Activated B cell treated with CpG ODN at 0.5 μM for 24 hours (primary cell): ENCODE measurements at regions not wholly inside any gene's neighbourhood (a gene's known extent, or its start where the extent isn't known, plus 50 kb on each side); places are given as distances from the start of the nearest gene placed in this dataset.

Source experiments
- ATAC-seq: fragments of 200-7000 bp; cut with Tn5 transposase; one replicate; pipeline ENCODE4 v1.10.0; 2021; ENCODE audit warnings: low read depth, mild to moderate bottlenecking, moderate library complexity
- CTCF ChIA-PET: fragments of 350-600 bp; sonication (Branson Sonifier 250); formaldehyde crosslinking; loops from one replicate; lab custom pipeline; 2021; ENCODE audit warnings: antibody characterized with exemption; lab: Charles Lee
- POLR2A ChIA-PET: fragments of 350-600 bp; sonication (Branson Sonifier 250); formaldehyde crosslinking; loops from one replicate; lab custom pipeline; 2021; ENCODE audit warnings: antibody characterized with exemption; lab: Charles Lee
- DNase-seq: peaks from one replicate; pipeline ENCODE4 v3.0.0; 2022
- H3K27ac Mint-ChIP-seq: one replicate; pipeline ENCODE4 v1.8.0; 2020; ENCODE audit warnings: mixed read lengths
- H3K27me3 Mint-ChIP-seq: one replicate; pipeline ENCODE4 v1.8.0; 2021; ENCODE audit warnings: mixed read lengths
- H3K36me3 Mint-ChIP-seq: one replicate; pipeline ENCODE4 v1.8.0; 2021; ENCODE audit warnings: low read depth, mixed read lengths
- H3K4me1 Mint-ChIP-seq: one replicate; pipeline ENCODE4 v1.8.0; 2021; ENCODE audit warnings: mixed read lengths
- H3K4me3 Mint-ChIP-seq: one replicate; pipeline ENCODE4 v1.8.0; 2020; ENCODE audit warnings: mild to moderate bottlenecking, mixed read lengths
- H3K9me3 Mint-ChIP-seq: one replicate; pipeline ENCODE4 v1.8.0; 2020; ENCODE audit warnings: mixed read lengths
- intact Hi-C: fragments of 100-400 bp; cut with micrococcal nuclease; formaldehyde crosslinking; loops from one replicate; pipeline ENCODE4 v1.15.1; 2024
- TF ChIP-seq, protein P1 (sequence below): fragments of 200-600 bp; IDR thresholded peaks from one replicate; pipeline ENCODE4 v1.8.0; 2022; ENCODE audit warnings: antibody characterized with exemption, mild to moderate bottlenecking

DNA sequence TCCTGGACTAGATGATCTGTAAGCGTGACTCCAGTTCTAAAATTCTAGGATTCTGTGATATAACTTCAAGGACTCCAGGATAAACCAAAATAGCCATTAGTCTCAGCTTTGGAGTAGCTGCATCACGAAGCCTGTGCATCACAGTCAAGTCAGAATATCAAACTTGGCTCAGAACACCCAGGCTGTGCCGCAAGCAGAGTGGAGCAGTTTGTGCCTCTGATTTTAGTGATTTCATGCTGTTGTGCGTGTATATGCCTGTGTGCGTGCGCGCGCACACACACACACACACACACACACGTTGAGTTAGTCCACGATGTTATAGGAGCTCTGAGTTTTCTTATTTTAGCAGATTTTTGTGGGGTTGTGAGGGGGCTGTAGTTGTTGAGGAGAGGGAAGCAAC, 356.6 kb upstream of the KCNH8 start:
- POLR2A ChIA-PET: no interaction called here
- no peak for DNase-seq
- Mint-ChIP-seq H3K9me3 (no peaks in the 10 kb centered on the region), H3K27ac (no peak overlapping the region), H3K27me3 (no peaks in the 10 kb centered on the region), H3K4me1 (no peaks in the 10 kb centered on the region), H3K4me3 (no peak overlapping the region), H3K36me3 (no peaks in the 10 kb centered on the region)
- intact Hi-C loops: no loop called here
- no peak for ATAC-seq
- TF ChIP-seq, protein P1, sequence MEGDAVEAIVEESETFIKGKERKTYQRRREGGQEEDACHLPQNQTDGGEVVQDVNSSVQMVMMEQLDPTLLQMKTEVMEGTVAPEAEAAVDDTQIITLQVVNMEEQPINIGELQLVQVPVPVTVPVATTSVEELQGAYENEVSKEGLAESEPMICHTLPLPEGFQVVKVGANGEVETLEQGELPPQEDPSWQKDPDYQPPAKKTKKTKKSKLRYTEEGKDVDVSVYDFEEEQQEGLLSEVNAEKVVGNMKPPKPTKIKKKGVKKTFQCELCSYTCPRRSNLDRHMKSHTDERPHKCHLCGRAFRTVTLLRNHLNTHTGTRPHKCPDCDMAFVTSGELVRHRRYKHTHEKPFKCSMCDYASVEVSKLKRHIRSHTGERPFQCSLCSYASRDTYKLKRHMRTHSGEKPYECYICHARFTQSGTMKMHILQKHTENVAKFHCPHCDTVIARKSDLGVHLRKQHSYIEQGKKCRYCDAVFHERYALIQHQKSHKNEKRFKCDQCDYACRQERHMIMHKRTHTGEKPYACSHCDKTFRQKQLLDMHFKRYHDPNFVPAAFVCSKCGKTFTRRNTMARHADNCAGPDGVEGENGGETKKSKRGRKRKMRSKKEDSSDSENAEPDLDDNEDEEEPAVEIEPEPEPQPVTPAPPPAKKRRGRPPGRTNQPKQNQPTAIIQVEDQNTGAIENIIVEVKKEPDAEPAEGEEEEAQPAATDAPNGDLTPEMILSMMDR: no peak
- CTCF ChIA-PET: no interaction called here

DNA sequence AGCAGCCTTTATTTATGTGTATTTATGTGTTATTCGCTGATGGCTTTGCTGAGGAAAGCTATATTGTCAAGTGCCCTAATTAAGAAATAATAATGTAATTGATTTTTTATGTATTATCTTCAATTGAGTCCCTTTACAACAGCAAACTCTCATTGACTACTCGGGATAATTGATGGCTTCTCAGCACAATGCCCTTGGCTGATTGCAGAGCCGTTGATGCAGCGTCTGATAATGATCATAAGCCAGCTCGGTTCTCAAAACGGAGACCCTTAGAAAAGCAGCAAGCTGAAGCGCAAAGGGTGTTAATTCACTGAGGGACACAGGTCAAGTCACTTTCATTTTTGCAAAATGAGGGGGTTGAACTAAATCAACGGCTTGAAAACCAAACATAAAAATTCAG, 357.1 kb upstream of the KCNH8 start:
- intact Hi-C loops: no loop called here
- ChIA-PET CTCF (no interaction called here), POLR2A (no interaction called here)
- no peaks in the 10 kb centered on the region for H3K27me3 Mint-ChIP-seq
- DNase-seq (no peak), ATAC-seq (no peak)
- no peak overlapping the region for H3K4me3 Mint-ChIP-seq
- H3K27ac Mint-ChIP-seq: no peak overlapping the region
- TF ChIP-seq, protein P1: no peak
- H3K9me3 Mint-ChIP-seq: no peaks in the 10 kb centered on the region
- no peaks in the 10 kb centered on the region for H3K4me1 Mint-ChIP-seq
- H3K36me3 Mint-ChIP-seq: no peaks in the 10 kb centered on the region

DNA sequence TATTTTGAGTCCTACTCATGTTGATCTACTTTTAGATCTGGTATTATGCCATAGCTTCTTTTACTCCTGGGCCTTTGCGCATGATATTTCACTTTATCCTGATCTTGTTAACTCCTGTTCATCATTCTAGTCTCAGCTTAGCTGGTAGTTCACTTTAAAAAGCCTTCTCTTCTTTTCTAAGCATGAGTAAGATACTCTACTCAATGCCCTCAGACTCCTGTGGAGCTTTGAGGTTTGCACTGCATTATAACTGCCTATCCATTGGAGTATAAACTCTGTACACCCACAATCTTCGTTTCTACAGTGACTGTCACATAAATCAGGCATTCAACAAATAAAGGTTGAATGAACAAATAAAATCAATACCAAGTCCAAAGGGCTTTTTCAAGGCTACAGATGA, 357.9 kb upstream of the KCNH8 start:
- Mint-ChIP-seq H3K4me3 (no peak overlapping the region), H3K36me3 (no peaks in the 10 kb centered on the region), H3K27me3 (no peaks in the 10 kb centered on the region), H3K27ac (no peak overlapping the region), H3K9me3 (no peaks in the 10 kb centered on the region), H3K4me1 (no peaks in the 10 kb centered on the region)
- intact Hi-C loops: no loop called here
- POLR2A ChIA-PET: no interaction called here
- ATAC-seq: no peak
- CTCF ChIA-PET: no interaction called here
- DNase-seq: no peak
- TF ChIP-seq, protein P1: no peak

DNA sequence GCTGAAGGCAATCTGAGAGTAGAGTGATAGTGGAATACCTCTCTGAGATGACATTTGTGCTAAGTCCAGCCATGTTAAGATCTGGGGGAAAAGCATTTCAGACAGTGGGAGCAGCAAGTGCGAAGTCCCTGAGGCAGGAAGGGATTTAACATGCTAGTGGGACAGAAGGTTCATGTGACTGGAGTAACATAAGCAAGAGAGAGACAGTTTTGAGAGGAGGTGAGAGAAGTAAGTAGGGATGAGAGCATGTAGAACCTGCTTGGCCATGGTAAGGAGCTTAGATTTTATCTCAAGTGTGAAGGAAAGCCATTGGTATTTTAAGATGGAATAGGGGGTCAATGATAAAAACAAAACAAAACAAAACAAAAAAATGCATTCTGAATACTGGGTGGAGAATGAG, 358.6 kb upstream of the KCNH8 start:
- Mint-ChIP-seq H3K27ac (no peak overlapping the region), H3K36me3 (no peaks in the 10 kb centered on the region), H3K4me3 (no peak overlapping the region), H3K4me1 (no peaks in the 10 kb centered on the region), H3K27me3 (no peaks in the 10 kb centered on the region), H3K9me3 (no peaks in the 10 kb centered on the region)
- no peak for ATAC-seq
- POLR2A ChIA-PET: no interaction called here
- no peak for DNase-seq
- CTCF ChIA-PET: no interaction called here
- intact Hi-C loops: no loop called here
- TF ChIP-seq, protein P1: no peak

DNA sequence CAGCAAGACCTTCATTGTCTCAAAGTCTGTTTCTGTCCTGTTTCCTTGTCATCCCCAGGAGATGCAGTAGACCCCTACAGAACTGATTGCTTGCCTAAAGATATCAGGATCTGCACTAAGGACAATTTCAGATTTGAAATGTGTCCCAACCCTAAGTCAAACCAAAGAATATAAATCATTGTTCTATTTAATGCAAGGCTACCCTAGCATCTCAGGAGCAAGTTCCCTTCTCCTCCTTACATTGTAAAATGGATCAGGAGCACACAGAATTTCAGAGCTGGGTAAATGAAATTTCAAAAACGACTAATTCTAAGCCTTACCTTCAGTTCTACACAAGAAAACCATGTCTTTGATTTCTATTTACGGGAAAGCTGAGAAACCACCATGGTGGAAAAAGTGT, 360.9 kb upstream of the KCNH8 start:
- DNase-seq: no peak
- Mint-ChIP-seq H3K4me1 (no peaks in the 10 kb centered on the region), H3K4me3 (no peak overlapping the region), H3K27ac (no peak overlapping the region), H3K27me3 (no peaks in the 10 kb centered on the region), H3K36me3 (no peaks in the 10 kb centered on the region), H3K9me3 (no peaks in the 10 kb centered on the region)
- TF ChIP-seq, protein P1: no peak
- no peak for ATAC-seq
- POLR2A ChIA-PET: no interaction called here
- intact Hi-C loops: no loop called here
- CTCF ChIA-PET: no interaction called here
